Chondrocyte (in vitro differentiated cells): ENCODE measurements at regions not wholly inside any gene's neighbourhood (a gene's known extent, or its start where the extent isn't known, plus 50 kb on each side); places are given as distances from the start of the nearest gene placed in this dataset.
"Not testable (repeated sequence)": the region's sequence is repeated elsewhere in the genome, so short reads cannot be mapped to it uniquely, and the experiment has no call there.

ENCODE experiments used
- DNase-seq: peaks from one replicate; pipeline ENCODE4 v3.0.0; 2021; ENCODE audit warnings: mixed read lengths, low spot score
- H3K27ac Mint-ChIP-seq: one replicate; pipeline ENCODE4 v1.8.0; 2021; ENCODE audit warnings: mild to moderate bottlenecking, moderate library complexity, mixed read lengths; ENCODE audit not compliant: unreplicated experiment
- H3K27me3 Mint-ChIP-seq: 2 replicates; pipeline ENCODE4 v1.8.0; 2021; ENCODE audit warnings: low read depth, mixed read lengths
- H3K36me3 Mint-ChIP-seq: 2 replicates; pipeline ENCODE4 v1.8.0; 2021; ENCODE audit warnings: low read depth, mixed read lengths
- H3K4me1 Mint-ChIP-seq: 2 replicates; pipeline ENCODE4 v1.8.0; 2021; ENCODE audit warnings: low read depth, mild to moderate bottlenecking, mixed read lengths
- H3K4me3 Mint-ChIP-seq: one replicate; pipeline ENCODE4 v1.8.0; 2021; ENCODE audit warnings: mild to moderate bottlenecking, moderate library complexity, mixed read lengths; ENCODE audit not compliant: unreplicated experiment
- H3K9me3 Mint-ChIP-seq: 2 replicates; pipeline ENCODE4 v1.8.0; 2021; ENCODE audit warnings: low read depth, mixed read lengths
- TF ChIP-seq, protein P1 (sequence below): fragments of 200-600 bp; sonication (generic); IDR thresholded peaks from 2 replicates; pipeline ENCODE4 v1.5.0; 2021; ENCODE audit warnings: antibody characterized with exemption, mild to moderate bottlenecking, moderate library complexity

DNA sequence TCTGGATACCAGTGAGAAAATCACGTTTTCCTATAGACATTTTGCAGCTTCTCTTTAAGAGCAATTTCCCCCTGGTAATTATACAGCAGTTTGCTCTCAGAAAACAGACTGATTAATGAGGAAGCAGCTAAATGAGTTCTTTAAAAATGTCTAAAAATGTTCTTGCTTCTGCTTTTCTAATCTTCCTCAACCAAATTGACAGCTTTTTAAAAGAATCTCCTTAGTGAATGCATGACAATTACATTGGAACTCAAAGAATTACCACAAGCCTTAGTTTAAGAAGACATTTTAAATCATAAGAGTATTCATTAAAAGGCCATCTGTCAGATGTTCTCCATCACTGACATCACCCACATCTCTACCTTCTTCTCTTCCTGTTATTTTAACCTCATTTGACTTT, 135.8 kb upstream of the PLXNC1 start:
- H3K27ac Mint-ChIP-seq, result no peak overlapping the region
- TF ChIP-seq, protein P1, sequence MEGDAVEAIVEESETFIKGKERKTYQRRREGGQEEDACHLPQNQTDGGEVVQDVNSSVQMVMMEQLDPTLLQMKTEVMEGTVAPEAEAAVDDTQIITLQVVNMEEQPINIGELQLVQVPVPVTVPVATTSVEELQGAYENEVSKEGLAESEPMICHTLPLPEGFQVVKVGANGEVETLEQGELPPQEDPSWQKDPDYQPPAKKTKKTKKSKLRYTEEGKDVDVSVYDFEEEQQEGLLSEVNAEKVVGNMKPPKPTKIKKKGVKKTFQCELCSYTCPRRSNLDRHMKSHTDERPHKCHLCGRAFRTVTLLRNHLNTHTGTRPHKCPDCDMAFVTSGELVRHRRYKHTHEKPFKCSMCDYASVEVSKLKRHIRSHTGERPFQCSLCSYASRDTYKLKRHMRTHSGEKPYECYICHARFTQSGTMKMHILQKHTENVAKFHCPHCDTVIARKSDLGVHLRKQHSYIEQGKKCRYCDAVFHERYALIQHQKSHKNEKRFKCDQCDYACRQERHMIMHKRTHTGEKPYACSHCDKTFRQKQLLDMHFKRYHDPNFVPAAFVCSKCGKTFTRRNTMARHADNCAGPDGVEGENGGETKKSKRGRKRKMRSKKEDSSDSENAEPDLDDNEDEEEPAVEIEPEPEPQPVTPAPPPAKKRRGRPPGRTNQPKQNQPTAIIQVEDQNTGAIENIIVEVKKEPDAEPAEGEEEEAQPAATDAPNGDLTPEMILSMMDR, result no peak
- peaks cover 2% of the 10 kb centered on the region for H3K4me1 Mint-ChIP-seq
- peaks cover 17% of the 10 kb centered on the region for H3K9me3 Mint-ChIP-seq
- H3K27me3 Mint-ChIP-seq, result no peaks in the 10 kb centered on the region
- peaks cover 6% of the 10 kb centered on the region for H3K36me3 Mint-ChIP-seq
- no peak for DNase-seq
- H3K4me3 Mint-ChIP-seq, result no peak overlapping the region

DNA sequence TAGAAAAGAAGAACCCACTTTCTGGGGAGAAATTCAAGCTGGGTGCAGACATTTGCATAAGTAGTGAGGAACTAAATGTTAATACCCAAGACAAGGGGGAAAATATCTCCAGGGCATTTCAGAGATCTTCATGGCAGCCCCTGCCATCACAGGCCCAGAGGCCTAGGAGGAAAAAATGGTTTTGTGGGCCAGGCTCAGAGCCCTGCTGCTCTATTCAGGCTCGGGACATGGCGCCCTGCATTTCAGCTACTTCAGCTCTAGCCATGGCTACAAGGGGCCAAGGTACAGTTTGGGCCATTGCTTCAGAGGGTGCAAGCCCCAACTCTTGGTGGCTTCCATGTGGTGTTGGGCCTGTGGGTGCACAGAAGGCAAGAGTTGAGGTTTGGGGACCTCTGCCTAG, 131.1 kb upstream of the PLXNC1 start:
- Mint-ChIP-seq H3K9me3 (peaks cover 32% of the 10 kb centered on the region), H3K36me3 (peaks cover 13% of the 10 kb centered on the region)
- not testable (repeated sequence) for H3K4me1 Mint-ChIP-seq, H3K27me3 Mint-ChIP-seq, DNase-seq, H3K27ac Mint-ChIP-seq, H3K4me3 Mint-ChIP-seq

DNA sequence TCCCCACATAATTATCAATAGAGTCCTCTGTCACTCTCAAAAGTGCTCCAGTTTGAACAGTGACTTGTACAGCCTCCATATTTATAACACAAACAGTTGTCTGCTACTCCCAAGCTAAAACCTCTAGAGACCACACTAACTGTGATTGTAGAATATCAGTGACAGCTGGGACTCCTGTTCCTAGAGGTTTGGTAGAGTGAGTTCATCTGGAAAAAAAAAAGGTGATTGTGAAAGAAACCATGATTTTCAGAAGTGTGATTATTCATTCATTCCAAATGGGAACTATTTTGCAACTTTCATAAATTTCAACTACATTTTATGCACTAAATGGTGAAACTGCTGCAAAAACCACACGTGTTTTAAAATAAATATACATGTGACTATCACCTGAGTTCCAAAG, 128.0 kb upstream of the PLXNC1 start:
- Mint-ChIP-seq H3K4me1 (no peaks in the 10 kb centered on the region), H3K4me3 (no peak overlapping the region), H3K27me3 (no peaks in the 10 kb centered on the region), H3K36me3 (peaks cover 19% of the 10 kb centered on the region), H3K9me3 (peaks cover 47% of the 10 kb centered on the region), H3K27ac (no peak overlapping the region)
- TF ChIP-seq, protein P1, result no peak
- DNase-seq, result no peak

DNA sequence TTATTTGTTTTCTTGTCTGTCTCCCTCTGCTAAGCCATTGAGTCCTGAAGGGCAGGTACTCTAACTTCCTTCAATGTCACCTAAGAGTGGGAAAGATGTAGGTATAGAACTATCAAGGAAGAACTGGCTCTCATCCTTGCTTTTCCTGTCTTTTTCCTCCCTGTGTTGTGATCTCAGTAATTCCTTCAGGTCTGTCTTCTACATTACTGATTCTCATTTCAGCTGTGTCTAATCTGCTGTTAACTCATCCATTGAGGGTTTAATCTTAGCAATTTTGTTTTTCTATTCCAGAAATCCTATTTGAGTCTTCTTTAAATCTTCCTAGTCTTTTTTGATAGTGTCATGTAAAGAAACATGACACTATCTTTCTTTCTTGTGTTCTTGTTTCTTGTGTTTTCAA, 124.5 kb upstream of the PLXNC1 start:
- Mint-ChIP-seq H3K9me3 (peaks cover 36% of the 10 kb centered on the region), H3K27ac (no peak overlapping the region), H3K36me3 (peaks cover 10% of the 10 kb centered on the region), H3K27me3 (no peaks in the 10 kb centered on the region), H3K4me3 (no peak overlapping the region), H3K4me1 (peaks cover 11% of the 10 kb centered on the region)
- TF ChIP-seq, protein P1, result no peak
- DNase-seq, result no peak

DNA sequence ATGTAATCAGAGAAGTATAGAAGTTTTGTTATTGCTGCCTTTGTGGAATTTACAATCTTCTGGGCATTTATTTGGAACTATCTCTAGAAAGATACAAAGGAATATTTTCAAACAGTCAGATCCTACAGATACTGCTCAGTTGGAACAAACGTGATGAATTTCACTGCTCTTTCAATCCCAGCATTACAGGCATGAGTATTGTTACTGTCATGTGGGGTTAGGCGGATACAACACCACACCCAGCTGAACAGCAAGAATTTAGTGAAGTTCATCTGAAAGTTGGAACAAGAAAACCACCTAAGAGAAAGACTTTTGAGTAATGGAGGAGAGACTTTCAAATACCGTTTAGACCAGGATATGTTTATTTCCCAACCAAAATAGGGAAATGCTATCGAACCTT, 123.3 kb upstream of the PLXNC1 start:
- peaks cover 11% of the 10 kb centered on the region for H3K36me3 Mint-ChIP-seq
- H3K27me3 Mint-ChIP-seq, result no peaks in the 10 kb centered on the region

DNA sequence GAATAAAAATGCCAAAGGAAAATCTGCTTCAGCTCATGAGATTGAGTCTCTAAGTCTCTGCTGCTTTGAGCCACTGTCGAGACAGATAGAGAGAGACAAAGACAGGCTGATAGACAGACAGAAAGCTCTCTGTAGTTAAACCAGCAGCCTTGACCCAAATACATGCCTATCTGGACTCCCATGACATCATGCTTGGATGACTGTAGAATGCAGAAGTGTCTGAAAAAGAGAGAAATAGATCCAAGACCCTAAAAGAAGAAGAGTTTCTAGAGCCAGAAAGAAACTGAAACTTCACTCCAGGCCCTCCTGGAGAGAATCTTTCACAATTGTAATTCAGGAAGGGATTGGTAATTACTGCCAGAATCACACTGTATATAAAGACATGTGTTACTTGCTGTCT, 122.6 kb upstream of the PLXNC1 start:
- Mint-ChIP-seq H3K36me3 (peaks cover 11% of the 10 kb centered on the region), H3K9me3 (peaks cover 33% of the 10 kb centered on the region), H3K4me1 (peaks cover 11% of the 10 kb centered on the region), H3K27ac (no peak overlapping the region), H3K27me3 (no peaks in the 10 kb centered on the region), H3K4me3 (no peak overlapping the region)
- TF ChIP-seq, protein P1, result no peak
- no peak for DNase-seq

More for the DNA sequence above, 123.3 kb upstream of the PLXNC1 start:
- peaks cover 11% of the 10 kb centered on the region for H3K4me1 Mint-ChIP-seq
- peaks cover 33% of the 10 kb centered on the region for H3K9me3 Mint-ChIP-seq
- no peak for DNase-seq
- no peak overlapping the region for H3K4me3 Mint-ChIP-seq
- no peak overlapping the region for H3K27ac Mint-ChIP-seq
- TF ChIP-seq, protein P1, result no peak
